Fibroblast of skin of scalp (primary cell): ENCODE measurements at regions not wholly inside any gene's neighbourhood (a gene's known extent, or its start where the extent isn't known, plus 50 kb on each side); places are given as distances from the start of the nearest gene placed in this dataset.

Experiments used
- DNase-seq: peaks from one replicate; pipeline ENCODE4 v3.0.0-alpha.2; 2013

- DNase-seq: no peak
These were observed 60.6 kb upstream of the AKT3 start for GRCh38 chr1:243910607-243911006.

GRCh38 chr1:243903895-243904294 lies 53.9 kb upstream of the AKT3 start:
- peak; percentile 38 for DNase-seq

DNA sequence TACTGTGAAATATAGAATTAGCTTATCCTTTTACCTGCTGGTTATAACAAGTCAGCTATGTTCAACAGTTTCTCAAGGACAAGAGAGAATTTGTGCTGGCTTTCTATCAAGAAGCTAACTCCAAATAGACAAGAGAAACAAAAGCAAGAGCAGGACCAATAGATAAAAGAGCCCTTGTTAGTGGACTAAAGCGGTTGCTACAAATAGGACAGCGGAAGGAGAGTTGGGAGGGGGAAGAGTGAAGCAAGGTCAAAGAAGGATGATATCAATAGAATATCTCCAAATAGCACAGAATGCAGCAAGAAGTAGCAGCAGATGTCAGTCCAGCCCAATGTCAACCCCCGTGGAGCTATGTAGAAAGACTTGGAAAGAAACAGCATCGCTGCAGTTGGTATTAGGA lies 53.0 kb upstream of the AKT3 start:
- no peak for DNase-seq

GRCh38 chr1:243902100-243902499 lies 52.1 kb upstream of the AKT3 start:
- DNase-seq: no peak
